HuH-7 (cell line): ENCODE measurements at regions not wholly inside any gene's neighbourhood (a gene's known extent, or its start where the extent isn't known, plus 50 kb on each side); places are given as distances from the start of the nearest gene placed in this dataset.

Experiments used
- DNase-seq: peaks from one replicate; pipeline ENCODE4 v3.0.0; 2011; ENCODE audit warnings: low spot score

DNA sequence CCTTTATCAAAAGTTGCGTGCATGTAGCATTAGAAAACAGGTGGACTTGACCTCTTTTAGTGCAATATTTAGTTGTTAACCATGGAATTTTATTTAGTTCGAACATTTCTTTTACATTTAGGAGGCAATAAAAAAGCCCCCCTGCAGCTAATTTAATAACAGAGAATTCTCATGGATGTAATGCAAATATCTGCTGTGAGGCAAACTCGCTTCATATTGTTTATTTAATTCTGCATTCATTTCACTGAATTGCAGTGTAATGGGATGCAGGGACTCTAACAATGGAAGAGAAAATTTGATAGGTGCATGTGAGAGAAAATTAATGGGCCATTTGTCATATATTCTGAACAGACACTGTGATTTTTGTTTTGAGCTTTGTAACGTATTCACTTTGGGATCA lies 205.1 kb upstream of the CHD1 start:
- no peak for DNase-seq

DNA sequence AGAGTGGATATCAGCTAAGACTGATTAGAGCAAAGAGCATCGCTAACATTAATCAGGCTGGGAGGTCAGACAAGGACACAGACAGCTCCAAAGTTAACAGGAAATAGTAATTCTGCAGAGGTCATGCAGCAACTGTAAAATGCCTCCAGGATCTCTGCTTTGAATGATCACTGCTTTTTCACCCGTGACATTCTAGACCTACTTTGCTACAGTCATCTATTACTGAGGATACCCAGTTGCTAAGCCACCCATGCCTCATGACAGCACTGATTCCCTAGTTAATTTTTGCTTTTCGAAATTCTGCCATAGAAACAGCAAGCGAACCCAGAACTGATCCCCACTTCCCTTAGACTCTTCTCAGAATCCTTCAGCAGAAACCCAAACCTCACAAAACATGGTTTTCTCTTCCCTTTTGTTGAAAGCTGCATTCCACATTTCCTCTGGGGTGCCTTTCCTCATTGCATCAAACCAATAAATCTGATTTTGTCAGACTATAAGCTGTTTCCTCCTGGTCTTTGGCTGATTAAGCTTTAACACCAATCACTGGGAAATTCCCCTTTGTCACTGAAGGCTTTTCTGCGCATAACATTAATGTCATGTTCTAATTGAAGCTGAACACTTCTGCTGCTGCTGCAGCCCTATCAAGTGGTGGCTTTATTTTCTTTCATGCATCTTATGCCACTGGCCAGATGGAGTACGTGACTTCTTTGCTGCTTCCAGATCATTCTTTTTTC lies 201.1 kb upstream of the CHD1 start:
- DNase-seq = no peak

DNA sequence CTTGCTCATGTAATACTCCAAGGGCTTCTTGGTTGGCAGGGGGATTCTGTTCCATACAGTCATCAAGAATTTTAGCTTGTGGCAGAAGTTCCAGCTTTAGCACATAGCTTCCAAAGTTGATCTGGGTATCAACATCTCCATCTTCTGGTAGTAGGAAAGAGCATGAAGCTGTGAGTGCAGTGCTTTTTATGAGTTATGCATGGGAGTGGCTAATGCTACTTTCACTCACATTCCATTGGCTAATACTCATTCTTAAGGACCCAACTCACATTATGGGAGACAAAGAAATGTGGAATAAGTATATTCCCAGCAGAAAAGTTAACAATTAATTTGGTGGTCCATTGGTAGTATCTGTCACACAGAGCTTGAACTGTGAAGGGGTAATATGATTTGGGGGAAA lies 194.2 kb upstream of the CHD1 start:
- DNase-seq = no peak

DNA sequence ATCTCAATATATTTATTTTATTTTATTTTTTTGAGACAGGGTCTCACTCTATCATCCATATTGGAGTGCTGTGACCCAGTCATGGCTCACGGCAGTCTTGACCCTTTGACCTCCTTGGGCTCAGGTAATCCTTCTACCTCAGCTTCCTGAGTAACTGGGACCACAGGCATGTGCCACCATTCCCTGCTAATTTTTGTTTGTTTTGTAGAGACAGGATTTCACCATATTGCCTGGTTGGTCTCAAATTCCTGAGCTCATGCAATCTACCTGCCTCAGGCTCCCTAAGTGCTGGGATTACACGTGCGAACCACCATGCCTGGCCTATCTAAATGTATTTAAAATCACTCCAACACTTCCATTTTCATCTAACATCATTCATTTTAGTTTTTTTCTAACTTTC lies 190.5 kb upstream of the CHD1 start:
- DNase-seq = no peak

DNA sequence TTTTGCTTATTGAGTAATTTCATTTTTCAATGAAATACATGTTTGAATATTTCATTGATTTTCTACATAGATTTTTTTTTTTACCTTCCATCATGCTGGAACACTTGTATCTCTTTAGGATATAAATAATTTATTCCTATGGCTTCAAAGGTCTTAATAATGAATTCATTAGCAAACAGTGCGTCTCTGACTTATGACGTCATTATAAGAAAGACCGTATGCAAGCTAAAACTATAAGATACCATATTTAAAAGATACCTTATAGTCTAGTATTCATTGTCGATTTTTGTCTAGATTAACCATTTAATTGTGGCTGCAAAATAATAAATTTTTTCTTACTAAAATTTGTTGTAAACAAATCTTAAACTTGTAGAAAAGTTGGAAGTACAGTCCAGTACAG lies 187.7 kb upstream of the CHD1 start:
- DNase-seq = no peak

DNA sequence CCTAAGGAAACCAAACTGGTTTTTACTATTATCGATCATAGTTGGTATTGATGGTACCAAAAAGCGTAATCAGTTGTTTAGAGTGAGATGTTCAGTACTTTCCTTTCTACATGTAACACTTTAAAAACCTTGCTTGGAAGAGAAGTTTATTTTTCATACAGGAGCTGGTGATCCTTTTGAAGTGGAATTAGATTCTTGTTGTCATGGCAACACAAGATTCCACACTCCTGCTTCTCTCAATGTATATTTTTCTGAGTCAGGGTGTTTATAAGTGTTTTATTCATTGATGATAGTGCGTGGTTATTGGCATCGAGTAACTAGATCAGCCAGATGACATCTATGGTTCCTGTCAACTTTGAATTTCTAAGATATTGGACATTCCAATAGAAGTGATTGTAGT lies 181.1 kb upstream of the CHD1 start:
- DNase-seq = no peak

DNA sequence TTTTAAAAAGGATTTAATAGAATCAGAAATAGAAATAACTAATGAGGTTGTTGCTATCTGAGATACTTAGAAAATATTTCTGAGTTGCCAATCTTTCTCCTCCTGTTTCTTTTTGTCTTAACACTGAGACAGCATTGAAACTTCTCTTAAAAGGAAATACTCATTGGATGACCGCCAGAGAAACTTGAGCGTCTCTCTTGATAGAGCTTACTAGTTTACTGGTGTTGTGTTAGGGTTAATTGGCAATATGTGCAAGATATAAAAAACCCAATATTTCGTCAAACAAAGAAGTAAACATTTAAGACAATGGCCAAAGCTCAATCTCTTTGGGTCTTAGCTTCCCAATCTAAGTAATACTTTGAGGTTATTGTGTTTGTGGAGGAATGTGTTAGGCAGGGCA lies 176.4 kb upstream of the CHD1 start:
- DNase-seq = no peak

DNA sequence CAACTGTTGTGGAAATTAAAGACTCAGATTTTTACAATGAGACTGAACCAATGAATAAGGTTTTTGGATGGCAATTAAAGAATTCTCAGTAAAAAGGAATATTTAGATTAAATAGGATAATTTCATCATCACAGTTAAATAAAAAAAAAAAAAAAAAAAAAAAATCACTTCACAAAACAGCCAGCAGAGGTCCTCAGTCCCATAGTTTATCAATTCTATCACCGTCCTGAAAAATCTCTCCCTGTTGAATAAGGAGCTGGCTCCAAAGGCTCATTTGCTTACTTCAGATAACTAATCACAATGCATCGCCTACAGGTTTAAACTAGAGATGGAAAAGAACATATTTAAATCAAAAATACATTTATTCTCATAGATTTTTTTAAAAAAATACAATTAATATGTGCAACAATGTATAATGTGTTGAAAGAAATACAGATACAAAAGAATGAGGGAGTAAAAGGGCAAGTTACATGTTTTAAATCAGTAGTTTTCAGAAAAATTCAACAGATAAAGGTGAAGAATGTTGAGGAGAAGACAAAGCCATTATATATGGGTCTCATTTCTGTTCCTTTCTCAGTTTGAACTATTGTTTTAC lies 175.8 kb upstream of the CHD1 start:
- DNase-seq = no peak

DNA sequence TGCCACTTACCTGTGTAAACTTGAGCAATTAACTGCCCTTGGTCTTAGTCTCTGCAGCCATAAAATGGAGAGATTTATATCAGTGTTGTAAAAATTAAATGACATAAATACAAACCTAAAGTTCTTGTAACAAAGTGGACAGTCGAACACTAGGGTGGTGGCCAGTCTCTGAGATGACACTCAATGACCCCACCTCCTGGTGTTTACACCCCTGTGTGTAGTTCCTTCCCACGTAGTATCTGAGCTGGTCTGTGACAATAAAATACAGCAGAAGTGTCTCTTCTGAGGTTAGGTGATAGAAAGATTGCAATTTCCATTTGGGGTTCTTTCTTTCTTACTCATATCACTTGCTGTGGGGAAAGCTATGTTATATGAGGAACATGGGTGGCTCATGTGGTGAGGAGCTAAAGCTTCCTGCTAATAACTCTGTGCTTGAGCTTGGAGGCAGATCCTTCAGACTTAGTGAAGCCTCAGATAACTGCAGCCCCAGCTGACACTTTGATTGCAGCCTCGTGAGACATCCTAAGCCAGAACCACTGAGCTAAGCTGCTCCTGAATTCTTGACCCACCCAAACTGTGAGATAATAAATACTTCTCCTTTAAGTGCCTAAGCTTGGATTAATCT lies 173.4 kb upstream of the CHD1 start:
- no peak for DNase-seq

DNA sequence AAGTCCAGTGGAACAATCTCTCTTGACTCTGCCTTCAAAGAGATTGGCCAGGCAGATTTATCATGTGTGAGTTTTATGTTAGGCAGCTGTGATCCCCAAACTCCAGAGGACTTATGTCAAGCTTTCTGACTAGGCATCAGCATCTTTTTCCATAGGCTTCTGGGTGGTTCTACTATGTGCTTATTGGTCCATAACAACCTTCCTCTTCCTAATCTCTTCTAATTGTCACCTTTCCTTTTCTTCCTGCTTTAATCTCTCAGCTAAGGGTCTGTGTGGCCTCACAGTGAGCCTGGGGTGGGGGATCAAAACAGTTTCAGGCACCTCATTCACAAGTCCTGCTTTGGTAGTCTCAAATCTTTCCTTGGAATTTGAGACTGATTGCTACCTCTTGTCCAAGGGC lies 170.9 kb upstream of the CHD1 start:
- no peak for DNase-seq

DNA sequence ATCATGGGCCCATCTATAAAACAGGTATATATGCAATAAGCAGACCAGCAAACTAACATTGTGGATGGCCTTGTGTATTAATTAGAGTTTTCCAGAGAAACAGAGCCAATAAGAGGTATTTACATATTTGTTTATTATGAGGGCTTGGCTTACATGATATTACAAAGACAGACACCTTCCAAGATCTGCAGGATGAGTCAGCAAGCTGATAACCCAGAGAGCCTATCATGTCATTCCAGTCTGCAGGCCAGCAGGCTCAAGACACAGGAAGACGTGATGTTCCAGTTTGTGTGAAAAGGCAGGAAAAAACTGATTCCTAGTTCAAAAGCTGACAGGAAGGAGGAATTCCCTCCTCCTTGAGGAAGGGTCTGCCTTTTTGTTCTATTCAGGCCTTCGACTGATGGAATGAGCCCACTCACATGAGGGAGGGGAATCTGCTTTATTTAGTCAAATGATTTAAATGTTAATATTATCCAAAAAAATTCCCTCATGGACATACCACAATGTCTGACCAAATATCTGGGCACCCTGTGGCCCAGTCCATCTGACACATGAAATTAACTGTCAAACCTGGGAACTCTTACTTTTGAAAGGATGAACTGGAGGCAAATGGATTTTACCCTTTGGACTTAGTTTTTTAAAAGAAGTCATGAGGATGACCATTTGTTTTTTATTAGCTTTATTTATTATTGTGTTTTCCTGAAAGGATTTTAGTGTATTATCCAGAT lies 161.2 kb upstream of the CHD1 start:
- DNase-seq = no peak

DNA sequence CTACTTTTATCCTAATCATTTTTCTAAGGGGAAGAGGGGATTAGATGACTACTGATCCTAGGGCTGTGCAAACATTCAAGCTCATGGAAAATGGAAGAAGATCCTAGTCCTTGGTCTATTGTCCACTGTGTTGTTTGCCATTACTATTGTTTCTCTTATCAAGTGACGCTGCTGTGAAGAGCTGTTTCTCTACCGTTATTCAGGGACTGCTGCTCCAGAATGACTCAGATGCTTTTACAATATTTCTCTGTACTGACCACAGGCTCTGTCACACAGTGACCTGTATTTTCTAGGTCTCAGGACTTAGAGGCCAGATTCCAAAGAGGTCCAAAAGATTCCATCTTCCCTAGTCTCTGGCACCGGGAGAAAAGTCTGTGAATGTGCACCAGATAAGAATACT lies 159.5 kb upstream of the CHD1 start:
- DNase-seq = no peak

DNA sequence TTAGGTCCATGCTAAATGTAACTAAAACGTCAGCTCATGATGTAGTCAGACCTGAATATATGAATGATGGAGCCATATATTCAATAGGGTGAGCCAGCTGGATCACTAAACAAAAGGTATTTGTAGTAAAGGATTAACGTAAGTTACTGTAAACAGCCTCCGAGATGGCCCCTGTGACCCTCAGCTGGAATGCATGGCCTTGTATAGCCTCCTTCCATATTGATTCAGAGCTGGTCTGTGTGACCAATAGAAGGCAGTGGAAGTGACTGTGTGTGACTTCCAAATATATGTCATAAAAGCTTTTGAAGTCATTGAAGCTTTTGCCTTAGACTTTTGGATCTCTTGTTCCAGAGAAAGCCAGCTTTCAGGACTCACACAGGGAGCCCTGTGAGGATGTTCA lies 154.4 kb upstream of the CHD1 start:
- no peak for DNase-seq

DNA sequence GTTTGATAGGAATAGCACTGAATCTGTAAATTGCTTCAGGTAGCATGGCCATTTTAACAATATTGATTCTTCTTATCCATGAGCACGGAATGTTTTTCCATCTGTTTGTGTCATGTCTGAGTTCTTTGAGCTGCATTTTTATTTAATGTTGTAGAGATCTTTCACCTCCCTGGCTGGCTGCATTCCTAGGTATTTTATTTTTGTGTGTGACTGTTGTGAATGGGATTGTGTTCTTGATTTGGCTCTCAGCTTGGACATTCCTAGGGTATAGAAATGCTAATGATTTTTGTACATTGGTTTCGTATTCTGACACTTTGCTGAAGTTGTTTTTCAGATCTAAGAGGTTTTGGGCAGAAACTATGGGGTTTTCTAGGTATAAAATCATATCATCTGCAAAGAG lies 152.9 kb upstream of the CHD1 start:
- no peak for DNase-seq

DNA sequence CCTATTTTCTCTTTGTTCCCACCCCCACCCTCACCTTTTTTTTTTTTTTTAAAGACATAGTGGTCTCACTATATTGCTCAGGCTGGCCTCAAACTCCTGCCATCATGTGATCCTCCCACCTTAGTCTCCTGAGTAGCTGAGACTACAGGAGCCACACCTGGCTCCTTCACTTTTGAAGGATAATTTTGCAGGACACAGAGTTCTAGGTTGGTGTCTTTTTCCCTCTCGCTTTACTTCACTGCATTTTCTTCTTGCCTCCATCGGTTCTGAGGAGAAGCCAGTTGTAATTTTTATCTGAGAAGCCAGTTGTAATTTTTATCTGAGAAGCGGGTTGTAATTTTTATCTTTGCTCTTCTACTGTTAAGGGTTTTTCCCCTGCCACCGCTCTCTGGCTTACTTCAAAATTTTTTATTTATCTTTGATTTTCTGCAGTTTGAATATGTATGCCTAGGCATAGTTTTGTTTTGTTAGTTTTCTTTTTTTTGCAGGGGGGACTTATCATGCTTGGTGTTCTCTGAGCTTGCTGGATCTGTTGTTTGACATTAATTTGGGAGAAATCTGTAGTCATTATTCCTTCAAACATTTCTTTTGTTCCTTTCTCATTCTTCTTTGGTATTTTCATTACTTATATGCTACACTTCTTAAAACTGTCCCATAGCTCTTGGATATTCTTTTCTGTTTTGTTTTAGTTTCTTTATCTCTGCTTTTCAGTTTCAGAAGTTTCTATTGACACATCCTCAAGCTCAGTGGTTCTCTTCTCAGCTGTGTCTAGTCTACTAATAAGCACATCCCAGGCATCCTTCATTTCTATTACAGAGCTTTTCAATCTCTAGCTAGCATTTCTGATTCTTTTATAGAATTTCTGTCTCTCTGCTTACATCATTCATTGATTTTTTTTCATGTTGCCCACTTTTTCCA lies 148.2 kb upstream of the CHD1 start:
- no peak for DNase-seq

DNA sequence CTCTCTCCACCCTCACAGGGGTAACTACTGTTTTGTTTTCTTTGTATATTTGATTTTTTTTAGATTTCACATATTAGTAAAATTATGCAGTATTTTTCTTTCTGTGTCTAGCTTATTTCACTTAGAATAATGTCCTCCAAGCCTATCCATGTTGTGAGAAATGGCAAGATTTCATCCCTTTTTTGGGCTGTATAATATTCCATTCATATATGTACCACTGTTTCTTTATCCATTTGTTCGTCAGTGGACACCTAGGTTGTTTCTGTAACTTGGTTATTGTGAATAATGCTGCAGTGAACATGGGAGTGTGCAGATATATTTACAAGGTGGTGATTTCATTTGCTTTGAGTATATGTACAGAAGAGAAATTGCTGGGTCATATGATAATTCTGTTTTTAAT lies 144.0 kb upstream of the CHD1 start:
- DNase-seq = no peak

DNA sequence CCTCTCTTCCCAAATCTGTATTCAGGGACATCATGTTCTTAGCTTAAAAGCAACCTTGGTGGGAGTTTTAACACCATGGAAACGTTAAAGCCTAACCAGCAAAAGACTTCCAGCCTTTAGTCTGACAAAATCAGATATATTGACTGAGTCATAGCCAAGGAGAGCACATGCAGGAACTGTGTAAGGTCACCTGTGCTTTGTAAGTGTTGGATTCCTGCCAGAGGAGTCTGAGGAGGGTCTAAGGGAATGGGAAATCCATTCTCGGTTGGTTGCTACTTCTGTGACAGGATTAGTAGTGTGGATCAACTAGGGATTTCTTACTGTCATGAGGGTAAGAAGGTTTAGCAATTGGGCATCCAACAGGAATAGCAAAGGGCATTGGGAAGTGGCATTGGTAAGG lies 142.0 kb upstream of the CHD1 start:
- no peak for DNase-seq

DNA sequence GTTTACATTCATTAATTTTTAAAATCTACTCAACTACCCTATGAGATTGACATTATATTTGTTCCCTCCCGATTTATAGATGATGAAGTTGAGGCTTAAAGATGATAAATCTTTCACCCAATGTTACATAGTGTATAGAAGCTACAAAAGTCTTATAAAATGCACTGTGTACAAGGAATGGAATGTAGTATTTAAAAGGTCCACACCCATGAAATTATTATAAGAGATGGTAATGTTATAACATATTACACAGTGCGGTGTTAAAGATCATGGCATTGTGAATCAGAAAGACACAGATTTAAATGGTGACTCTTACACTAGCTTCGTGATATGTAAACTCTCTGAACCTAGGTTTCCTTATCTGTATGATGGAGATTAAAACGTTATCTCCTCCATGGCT lies 141.6 kb upstream of the CHD1 start:
- no peak for DNase-seq

DNA sequence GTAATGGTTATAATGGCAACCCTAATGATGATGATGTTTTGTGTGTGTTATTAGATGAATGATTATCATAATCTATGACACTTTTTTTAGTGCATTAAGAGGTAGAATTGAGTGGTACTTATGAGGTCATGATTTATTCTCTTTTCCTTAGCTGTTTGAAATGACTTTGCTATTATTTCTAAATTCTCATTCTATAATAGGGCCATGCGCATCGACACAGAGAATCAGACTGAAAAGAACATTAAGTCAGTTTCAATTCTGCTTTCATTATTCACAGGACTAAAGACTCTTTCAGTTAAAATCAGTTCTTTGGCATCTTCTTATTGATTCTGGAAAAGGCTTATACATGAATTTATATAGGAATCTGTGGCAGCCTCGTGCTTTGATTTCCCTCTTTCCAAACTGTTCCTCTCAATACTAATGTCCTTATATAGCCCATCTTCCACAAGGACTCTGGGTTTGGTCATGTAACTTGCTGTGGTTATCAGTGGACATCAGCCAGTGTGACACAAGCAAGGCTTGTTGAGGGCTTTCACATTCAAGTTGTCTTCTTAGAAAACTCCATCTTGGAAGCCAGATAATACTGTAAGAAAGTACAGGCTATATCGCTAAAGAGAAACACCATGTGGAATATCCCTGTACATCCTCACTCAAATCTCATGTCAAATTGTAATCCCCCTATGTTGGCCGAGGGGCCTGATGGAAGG lies 140.3 kb upstream of the CHD1 start:
- no peak for DNase-seq

DNA sequence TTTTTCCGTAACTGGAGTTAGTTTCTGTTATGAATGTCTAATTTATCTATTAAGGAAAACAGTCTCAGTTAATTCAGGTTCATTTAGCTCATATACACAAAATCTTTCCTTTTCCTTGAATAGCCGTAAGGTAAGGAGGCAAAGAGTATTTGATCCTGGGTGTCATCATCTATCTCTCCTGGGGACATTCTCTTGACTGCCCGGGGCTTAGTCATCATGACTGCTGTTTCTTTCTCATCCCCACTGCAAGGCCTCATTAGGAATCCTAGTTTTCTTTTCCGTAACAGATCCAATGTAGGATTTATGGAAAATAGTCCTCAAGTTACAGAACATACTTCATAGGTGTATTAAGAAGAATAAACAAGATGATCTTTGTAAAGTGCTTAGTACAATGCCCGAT lies 134.9 kb upstream of the CHD1 start:
- DNase-seq = no peak

DNA sequence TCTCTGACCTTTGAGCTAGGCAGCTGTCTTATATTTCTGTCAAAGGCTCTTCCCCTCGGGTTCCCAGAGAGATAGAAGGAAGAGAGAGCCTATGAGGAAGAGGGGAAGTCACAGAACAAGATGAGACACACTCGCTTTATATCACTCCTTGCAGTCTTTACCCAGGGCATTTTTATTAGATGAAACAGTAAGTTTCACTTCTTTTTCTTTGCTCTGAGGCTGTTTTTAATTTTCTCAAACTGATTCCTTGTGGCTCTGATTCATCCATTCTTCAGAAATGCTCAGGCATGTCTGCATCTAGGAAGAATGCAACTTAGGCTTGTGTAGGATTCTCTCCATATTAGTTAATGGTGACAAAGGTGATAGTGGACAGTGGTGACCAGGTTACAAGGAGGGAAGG lies 132.9 kb upstream of the CHD1 start:
- DNase-seq = no peak

DNA sequence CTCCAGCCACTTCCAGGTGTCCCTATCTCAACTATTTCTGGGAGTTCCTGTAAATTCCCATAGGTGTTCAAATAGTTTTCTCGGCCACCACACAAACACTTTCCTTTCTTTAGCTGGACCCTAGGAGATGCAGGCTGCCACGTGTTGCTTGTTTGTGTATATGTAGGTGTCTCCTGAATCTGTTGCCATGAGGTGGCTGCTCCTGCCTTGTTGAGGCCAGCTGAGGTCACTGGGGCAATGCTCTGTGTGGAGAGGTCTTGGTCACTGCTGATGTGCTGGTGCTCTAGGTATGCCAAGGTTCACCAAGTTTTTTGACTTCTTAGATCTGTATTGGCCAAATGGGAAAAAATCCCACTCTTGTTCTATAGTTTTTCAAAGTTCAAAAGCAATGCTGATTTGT lies 132.5 kb upstream of the CHD1 start:
- DNase-seq = no peak
